Upper lobe of left lung (tissue), 6 donors: ENCODE measurements at regions not wholly inside any gene's neighbourhood (a gene's known extent, or its start where the extent isn't known, plus 50 kb on each side); places are given as distances from the start of the nearest gene placed in this dataset.

Experiments used
- ATAC-seq, 2 donors: fragments of 200-7000 bp; cut with Tn5 transposase; one replicate each; pipeline ENCODE4 v1.9.1; 2022; ENCODE audit warnings: mild to moderate bottlenecking in 2 of 2, moderate library complexity in 2 of 2; ENCODE audit not compliant: low FRiP score in 2 of 2
- DNase-seq, 2 donors: peaks; one replicate each; pipeline ENCODE4 v3.0.0-alpha.2; 2019 to 2020
- H3K27ac ChIP-seq, 4 donors: fragments of 200-600 bp; sonication (generic); one replicate each; pipeline ENCODE4 v1.5.1; 2016 to 2019
- H3K27me3 ChIP-seq, 4 donors: fragments of 200-600 bp; sonication (generic); one replicate each; pipeline ENCODE4 v1.5.1; 2017 to 2019
- H3K36me3 ChIP-seq, 4 donors: fragments of 200-600 bp; sonication (generic); one replicate each; pipeline ENCODE4 v1.5.1; 2016 to 2019
- H3K4me1 ChIP-seq, 4 donors: fragments of 200-600 bp; sonication (generic); one replicate each; pipeline ENCODE4 v1.5.1; 2018 to 2019
- H3K4me3 ChIP-seq, 4 donors: fragments of 200-600 bp; sonication (generic); one replicate each; pipeline ENCODE4 v1.5.1; 2017 to 2019; ENCODE audit warnings: mild to moderate bottlenecking in 2 of 4, moderate library complexity in 1 of 4
- H3K9me3 ChIP-seq, 4 donors: fragments of 200-600 bp; sonication (generic); one replicate each; pipeline ENCODE4 v1.5.1; 2018 to 2019
- EP300 ChIP-seq, 4 donors: sonication (generic); formaldehyde crosslinking; IDR thresholded peaks; one replicate each; pipeline ENCODE4 v1.5.1; 2017; ENCODE audit warnings: antibody characterized with exemption in 4 of 4, control low read depth in 2 of 4
- POLR2A ChIP-seq, 4 donors: fragments of 450-650 bp; IDR thresholded peaks; one replicate each; pipeline ENCODE4 v1.5.1; 2016 to 2017; ENCODE audit warnings: antibody characterized with exemption in 4 of 4, mild to moderate bottlenecking in 2 of 4
- POLR2AphosphoS5 ChIP-seq, 2 donors: sonication (generic); formaldehyde crosslinking; IDR thresholded peaks; one replicate each; pipeline ENCODE4 v1.5.1; 2017; ENCODE audit warnings: antibody characterized with exemption in 2 of 2
- WGBS, 2 donors: methylation state at CpG; one replicate each; pipeline ENCODE4 v1.1.5; 2017 to 2018; 5-methylcytosine and 5-hydroxymethylcytosine counted together
- TF ChIP-seq, protein P1 (sequence below), 6 experiments: fragments of 450-650 bp in 4 of 6; fragments of 200-600 bp in 2 of 6; sonication (generic) in 2 of 6; IDR thresholded peaks; one replicate each; pipeline ENCODE4 v1.5.1; 2016 to 2019; ENCODE audit warnings: antibody characterized with exemption in 6 of 6
- donor health status: DM: no; HTN: no; CAD: no; lungs with moderate emphysema.
- donor health status: DM: no; HTN: yes; CAD: no; lungs with severe emphysema.

DNA sequence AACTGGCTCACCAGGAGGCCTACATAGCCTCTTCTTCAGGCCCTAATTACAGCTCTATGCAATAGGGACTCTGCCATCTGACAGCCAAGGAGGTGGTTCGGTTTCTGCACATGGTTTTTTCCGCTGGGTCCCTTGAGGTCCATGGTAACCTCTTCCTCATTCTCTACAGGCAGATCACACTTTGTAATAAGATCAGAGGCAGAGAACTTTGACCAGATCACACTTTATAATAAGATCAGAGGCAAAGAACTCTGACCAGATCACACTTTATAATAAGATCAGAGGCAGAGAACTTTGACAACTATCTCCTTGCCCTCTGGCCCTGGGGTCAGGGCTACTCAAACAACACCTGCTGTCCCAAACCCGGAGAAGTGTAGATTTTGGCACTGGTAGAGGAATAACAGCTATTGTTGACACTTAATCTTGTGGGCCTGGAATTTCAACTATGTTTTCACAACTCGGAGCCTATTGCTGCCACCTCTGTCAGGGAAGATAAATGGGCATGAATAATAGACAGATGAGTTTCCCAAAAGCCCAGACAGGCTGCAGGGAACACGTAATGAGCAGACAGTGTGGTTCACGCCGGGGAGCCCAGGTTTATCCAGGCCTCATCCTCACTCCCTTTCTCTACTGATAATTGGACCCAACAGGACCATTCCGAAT is 246.1 kb downstream of the UQCRFS1 start:
- DNase-seq (no peak), ATAC-seq (no peak)
- H3K36me3 ChIP-seq = no peaks in the 10 kb centered on the region
- H3K27me3 ChIP-seq = no peaks in the 10 kb centered on the region
- no peaks in the 10 kb centered on the region for H3K9me3 ChIP-seq
- H3K4me3 ChIP-seq = no peak overlapping the region
- 42 to 47% methylated on average over 8 of the region's 8 CpGs for WGBS, 2 donors
- H3K4me1 ChIP-seq = no peaks in the 10 kb centered on the region
- H3K27ac ChIP-seq = no peak overlapping the region
- TF ChIP-seq POLR2A (IDR thresholded peaks at IDR 0.05) = no peak
- TF ChIP-seq, protein P1, sequence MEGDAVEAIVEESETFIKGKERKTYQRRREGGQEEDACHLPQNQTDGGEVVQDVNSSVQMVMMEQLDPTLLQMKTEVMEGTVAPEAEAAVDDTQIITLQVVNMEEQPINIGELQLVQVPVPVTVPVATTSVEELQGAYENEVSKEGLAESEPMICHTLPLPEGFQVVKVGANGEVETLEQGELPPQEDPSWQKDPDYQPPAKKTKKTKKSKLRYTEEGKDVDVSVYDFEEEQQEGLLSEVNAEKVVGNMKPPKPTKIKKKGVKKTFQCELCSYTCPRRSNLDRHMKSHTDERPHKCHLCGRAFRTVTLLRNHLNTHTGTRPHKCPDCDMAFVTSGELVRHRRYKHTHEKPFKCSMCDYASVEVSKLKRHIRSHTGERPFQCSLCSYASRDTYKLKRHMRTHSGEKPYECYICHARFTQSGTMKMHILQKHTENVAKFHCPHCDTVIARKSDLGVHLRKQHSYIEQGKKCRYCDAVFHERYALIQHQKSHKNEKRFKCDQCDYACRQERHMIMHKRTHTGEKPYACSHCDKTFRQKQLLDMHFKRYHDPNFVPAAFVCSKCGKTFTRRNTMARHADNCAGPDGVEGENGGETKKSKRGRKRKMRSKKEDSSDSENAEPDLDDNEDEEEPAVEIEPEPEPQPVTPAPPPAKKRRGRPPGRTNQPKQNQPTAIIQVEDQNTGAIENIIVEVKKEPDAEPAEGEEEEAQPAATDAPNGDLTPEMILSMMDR (IDR thresholded peaks at IDR 0.05) = no peak
- no peak for TF ChIP-seq EP300 (IDR thresholded peaks at IDR 0.05)
- no peak for TF ChIP-seq POLR2AphosphoS5 (IDR thresholded peaks at IDR 0.05)

DNA sequence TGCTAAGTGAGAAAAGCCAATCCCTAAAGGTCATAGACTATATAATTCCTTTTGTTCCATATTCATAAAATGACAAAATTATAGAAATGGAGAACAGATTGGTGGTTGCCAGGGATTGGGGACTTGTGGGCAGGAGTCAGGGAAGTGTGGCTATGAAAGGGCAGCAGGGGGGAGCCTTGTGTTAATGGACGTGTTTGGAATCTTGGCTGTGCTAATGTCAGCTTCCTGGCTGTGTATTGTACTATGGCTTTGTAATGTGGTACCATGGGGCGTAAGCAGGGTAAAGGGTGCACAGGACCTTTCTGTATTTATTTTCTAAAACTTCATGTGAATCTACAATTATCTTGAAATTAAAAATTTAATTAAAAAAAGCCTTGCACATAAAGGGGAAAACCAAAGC is 248.5 kb downstream of the UQCRFS1 start:
- 62 to 70% methylated on average over 2 of the region's 2 CpGs for WGBS, 2 donors
- DNase-seq (no peak), ATAC-seq (no peak)
- no peak overlapping the region for H3K4me3 ChIP-seq
- H3K27ac ChIP-seq = no peak overlapping the region
- H3K9me3 ChIP-seq = no peaks in the 10 kb centered on the region
- TF ChIP-seq POLR2AphosphoS5 (IDR thresholded peaks at IDR 0.05) = no peak
- TF ChIP-seq POLR2A (IDR thresholded peaks at IDR 0.05) = no peak
- TF ChIP-seq, protein P1 (IDR thresholded peaks at IDR 0.05) = no peak
- no peak for TF ChIP-seq EP300 (IDR thresholded peaks at IDR 0.05)
- no peaks in the 10 kb centered on the region for H3K27me3 ChIP-seq
- no peaks in the 10 kb centered on the region for H3K4me1 ChIP-seq
- H3K36me3 ChIP-seq = no peaks in the 10 kb centered on the region

DNA sequence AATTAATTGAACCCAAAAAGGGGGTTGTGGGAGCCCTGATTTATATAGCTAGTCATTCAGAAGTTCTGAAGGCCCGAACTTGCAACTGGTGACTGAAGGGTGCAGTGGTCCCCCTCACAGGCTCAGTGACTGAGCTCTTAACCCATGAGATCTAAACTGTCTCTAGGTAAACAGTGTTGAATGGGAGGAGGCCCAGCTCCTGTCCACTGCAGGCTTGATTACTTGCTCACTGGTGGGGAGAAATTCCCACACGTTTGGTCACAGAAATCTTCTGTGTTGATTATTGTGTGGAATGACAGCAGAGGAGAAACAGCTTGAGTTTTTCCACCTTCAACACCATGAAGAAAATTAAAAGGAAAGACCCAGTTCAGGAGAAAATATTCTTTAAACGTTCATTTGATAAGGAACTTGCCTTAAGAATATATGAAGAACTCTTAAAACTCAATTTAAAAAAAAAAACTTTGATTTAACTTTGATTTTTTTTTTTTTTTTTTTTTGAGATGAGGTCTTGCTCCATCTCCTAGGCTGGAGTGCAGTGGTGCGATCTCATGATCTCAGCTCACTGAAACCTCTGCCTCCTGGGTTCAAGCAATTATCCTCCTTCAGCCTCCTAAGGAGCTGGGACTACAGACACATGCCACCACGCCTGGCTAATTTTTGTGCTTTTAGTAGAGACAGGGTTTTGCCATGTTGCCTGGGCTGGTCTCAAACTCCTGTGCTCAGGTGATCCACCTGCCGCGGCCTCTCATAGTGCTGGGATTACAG is 249.3 kb downstream of the UQCRFS1 start:
- Histone ChIP-seq H3K27me3 (no peaks in the 10 kb centered on the region), H3K27ac (no peak overlapping the region), H3K4me3 (no peak overlapping the region), H3K4me1 (no peaks in the 10 kb centered on the region), H3K36me3 (no peaks in the 10 kb centered on the region), H3K9me3 (no peaks in the 10 kb centered on the region)
- ATAC-seq = no peak
- TF ChIP-seq, protein P1 (IDR thresholded peaks at IDR 0.05) = no peak
- TF ChIP-seq POLR2A (IDR thresholded peaks at IDR 0.05) (no peak), EP300 (IDR thresholded peaks at IDR 0.05) (no peak), POLR2AphosphoS5 (IDR thresholded peaks at IDR 0.05) (no peak)
- WGBS, 2 donors = 76 to 78% methylated on average over 7 of the region's 7 CpGs
- no peak for DNase-seq

DNA sequence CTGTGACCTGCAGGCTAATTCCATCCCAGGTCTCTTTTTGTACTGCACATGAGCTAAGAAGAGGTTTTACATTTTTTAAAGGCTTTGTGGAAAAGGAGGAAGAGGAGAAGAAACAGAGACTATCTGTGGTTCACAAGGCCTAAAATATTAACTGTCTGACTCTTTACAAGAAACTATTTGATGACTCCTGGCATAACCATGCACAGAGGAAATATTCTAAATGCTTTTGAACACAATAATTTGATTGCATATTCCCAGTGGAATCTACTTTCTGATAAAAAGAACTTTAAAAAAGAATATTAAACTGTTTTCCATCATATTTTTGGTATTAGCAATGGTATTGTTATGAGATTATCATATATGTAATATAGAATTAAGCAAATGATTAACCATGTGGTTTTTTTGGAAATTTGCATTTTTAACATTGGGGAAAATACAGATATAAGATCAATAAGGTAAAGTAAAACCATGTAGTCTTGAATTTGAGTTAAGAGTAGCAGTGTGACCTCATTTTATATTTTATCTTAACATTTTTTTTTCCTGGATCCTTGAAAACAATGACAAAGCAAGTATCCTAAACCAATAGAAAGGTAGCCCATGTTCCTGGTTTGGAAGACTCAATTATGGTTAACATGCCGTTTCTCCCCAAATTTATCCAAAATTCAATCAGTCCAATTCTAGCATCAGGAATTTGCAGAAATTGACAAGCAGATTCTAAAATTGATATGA is 251.0 kb downstream of the UQCRFS1 start:
- no peaks in the 10 kb centered on the region for H3K9me3 ChIP-seq
- TF ChIP-seq EP300 (IDR thresholded peaks at IDR 0.05) (no peak), POLR2A (IDR thresholded peaks at IDR 0.05) (no peak), POLR2AphosphoS5 (IDR thresholded peaks at IDR 0.05) (no peak)
- TF ChIP-seq, protein P1 (IDR thresholded peaks at IDR 0.05) = no peak
- no peaks in the 10 kb centered on the region for H3K27me3 ChIP-seq
- H3K4me1 ChIP-seq = no peaks in the 10 kb centered on the region
- DNase-seq (no peak), ATAC-seq (no peak)
- WGBS, 2 donors = 93 to 98% methylated on average over 1 of the region's 1 CpG
- H3K4me3 ChIP-seq = no peak overlapping the region
- no peak overlapping the region for H3K27ac ChIP-seq
- H3K36me3 ChIP-seq = no peaks in the 10 kb centered on the region
